ENCODE measurements at regions not wholly inside any gene's neighbourhood (a gene's known extent, or its start where the extent isn't known, plus 50 kb on each side); places are given as distances from the start of the nearest gene placed in this dataset.
A peak's percentile ranks its signal among the peaks of the same experiment; 100 is the strongest.

DNA sequence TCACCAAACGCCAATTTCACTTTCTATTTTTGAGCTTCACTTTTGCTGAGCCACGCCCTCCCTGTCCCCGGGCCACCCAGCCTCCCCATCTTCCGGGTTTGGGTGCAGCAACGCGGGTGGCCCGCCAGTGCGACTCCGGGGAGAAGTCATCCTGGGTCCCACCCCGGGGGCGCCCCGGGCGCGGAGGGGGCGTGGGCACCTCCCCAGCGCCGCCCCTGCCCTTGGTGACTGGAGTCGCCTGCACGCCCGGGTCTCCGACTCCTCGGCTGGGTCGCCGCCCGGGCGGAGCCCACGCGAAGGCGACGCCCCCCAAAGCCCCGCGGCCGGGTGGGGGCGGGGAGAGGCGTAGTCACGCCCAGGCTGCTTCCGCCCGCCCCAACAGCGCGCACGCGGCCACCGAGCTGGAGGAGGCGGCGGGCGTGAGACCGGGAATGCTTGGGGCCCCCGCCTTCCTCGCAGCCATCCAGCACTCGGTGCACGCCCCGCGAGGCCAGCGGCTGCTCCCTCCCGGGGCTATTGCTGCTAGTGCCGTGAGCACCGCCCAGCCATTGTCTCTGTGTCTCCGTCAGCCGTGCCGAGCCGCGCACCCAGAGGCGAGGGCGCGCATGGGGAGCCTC is 362.1 kb upstream of the AMELY start:
- Histone ChIP-seq H4K91ac (ENCODE audit: low read length) (peak overlapping the region; percentile 75), H3K27ac (ENCODE audit: low read length, poor library complexity, severe bottlenecking) (peak overlapping the region; percentile 38), H3K9me3 (ENCODE audit: control insufficient read depth, low read length) (no peaks in the 10 kb centered on the region), H3K4me3 (ENCODE audit: insufficient read depth in 1 of 2, low read depth in 1 of 2, low read length in 2 of 2) (peak overlapping the region in 1 of 2 experiments; percentile 72), H2AFZ (ENCODE audit: low read depth, low read length) (peak overlapping the region; percentile 14), H3K23ac (ENCODE audit: low read length in 2 of 2) (peak overlapping the region in 1 of 2 experiments; percentile 40), H3K4ac (ENCODE audit: low read depth in 1 of 2, low read length in 2 of 2) (peak overlapping the region in 1 of 2 experiments; percentile 28), H3K27me3 (ENCODE audit: control insufficient read depth in 1 of 2, insufficient read depth in 1 of 2, low read length in 2 of 2) (no peaks in the 10 kb centered on the region), H3K4me2 (ENCODE audit: low read length, poor library complexity, severe bottlenecking) (peak overlapping the region; percentile 70), H3K18ac (ENCODE audit: low read depth in 1 of 2, low read length in 2 of 2) (peak overlapping the region; percentile 90 to 91), H4K8ac (ENCODE audit: low read length) (peak overlapping the region; percentile 64), H3K9ac (ENCODE audit: low read length) (no peak overlapping the region), H2AK5ac (ENCODE audit: low read length, severe bottlenecking) (no peak overlapping the region), H2BK120ac (ENCODE audit: low read depth, low read length) (no peak overlapping the region), H2BK5ac (ENCODE audit: low read depth, low read length, poor library complexity, severe bottlenecking) (no peak overlapping the region), H3K79me1 (replicated peaks; ENCODE audit: low read length, poor library complexity, severe bottlenecking) (no peaks in the 10 kb centered on the region), H3K14ac (ENCODE audit: low read length in 2 of 2) (no peak overlapping the region), H3K36me3 (ENCODE audit: control insufficient read depth in 1 of 2, insufficient read depth in 2 of 2, low read depth in 1 of 2, low read length in 2 of 2) (no peaks in the 10 kb centered on the region), H2BK15ac (ENCODE audit: low read depth, poor library complexity, severe bottlenecking) (peak overlapping the region; percentile 52), H2BK12ac (ENCODE audit: low read length in 2 of 2) (peak overlapping the region in 1 of 2 experiments; percentile 39), H3K4me1 (ENCODE audit: control insufficient read depth, insufficient read depth, low read depth, low read length) (peaks cover 3% of the 10 kb centered on the region)
- peak; percentile 75 for DNase-seq
- 0% methylated on average over 15 of the region's 65 CpGs for WGBS

GRCh38 chrY:7272556-7273195 is 361.1 kb upstream of the AMELY start:
- Histone ChIP-seq H3K9ac (ENCODE audit: low read length) (no peak overlapping the region), H2BK15ac (ENCODE audit: low read depth, poor library complexity, severe bottlenecking) (no peak overlapping the region), H3K4ac (ENCODE audit: low read depth in 1 of 2, low read length in 2 of 2) (peak overlapping the region in 1 of 2 experiments; percentile 51), H4K91ac (ENCODE audit: low read length) (no peak overlapping the region), H3K36me3 (ENCODE audit: control insufficient read depth in 1 of 2, insufficient read depth in 2 of 2, low read depth in 1 of 2, low read length in 2 of 2) (no peaks in the 10 kb centered on the region), H3K4me3 (ENCODE audit: insufficient read depth in 1 of 2, low read depth in 1 of 2, low read length in 2 of 2) (no peak overlapping the region), H3K79me1 (replicated peaks; ENCODE audit: low read length, poor library complexity, severe bottlenecking) (no peaks in the 10 kb centered on the region), H3K4me1 (ENCODE audit: control insufficient read depth, insufficient read depth, low read depth, low read length) (peaks cover 3% of the 10 kb centered on the region), H2AK5ac (ENCODE audit: low read length, severe bottlenecking) (no peak overlapping the region), H3K23ac (ENCODE audit: low read length in 2 of 2) (no peak overlapping the region), H3K27ac (ENCODE audit: low read length, poor library complexity, severe bottlenecking) (peak overlapping the region; percentile 47), H3K14ac (ENCODE audit: low read length in 2 of 2) (no peak overlapping the region), H3K27me3 (ENCODE audit: control insufficient read depth in 1 of 2, insufficient read depth in 1 of 2, low read length in 2 of 2) (no peaks in the 10 kb centered on the region), H2AFZ (ENCODE audit: low read depth, low read length) (no peak overlapping the region), H4K8ac (ENCODE audit: low read length) (peak overlapping the region; percentile 64), H2BK12ac (ENCODE audit: low read length in 2 of 2) (no peak overlapping the region), H3K4me2 (ENCODE audit: low read length, poor library complexity, severe bottlenecking) (peak overlapping the region; percentile 70), H3K18ac (ENCODE audit: low read depth in 1 of 2, low read length in 2 of 2) (no peak overlapping the region), H2BK5ac (ENCODE audit: low read depth, low read length, poor library complexity, severe bottlenecking) (no peak overlapping the region), H2BK120ac (ENCODE audit: low read depth, low read length) (no peak overlapping the region), H3K9me3 (ENCODE audit: control insufficient read depth, low read length) (no peaks in the 10 kb centered on the region)
- peak; percentile 55 for DNase-seq
- WGBS: 1% methylated on average over 18 of the region's 24 CpGs

DNA sequence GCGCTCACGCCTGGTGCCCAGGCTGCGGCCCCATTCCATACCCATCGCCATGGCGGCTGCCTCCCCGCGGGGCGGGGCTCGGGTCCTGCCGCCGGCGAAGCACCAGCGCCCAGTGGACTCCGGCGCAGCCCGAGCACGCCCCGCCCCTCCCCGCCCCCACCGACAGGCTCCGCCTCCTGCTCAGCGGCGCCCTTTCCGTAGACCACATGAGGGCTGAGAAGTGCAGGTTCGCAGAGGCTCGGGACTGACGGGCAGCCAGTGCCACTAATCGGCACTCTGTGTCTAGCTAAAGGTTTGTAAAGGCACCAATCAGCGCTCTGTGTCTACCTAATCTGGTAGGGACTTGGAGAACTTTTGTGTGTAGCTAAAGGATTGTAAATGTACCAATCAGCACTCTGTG is 352.2 kb upstream of the AMELY start:
- no peak overlapping the region for H2BK12ac ChIP-seq (ENCODE audit: low read length in 2 of 2)
- H3K18ac ChIP-seq (ENCODE audit: low read depth in 1 of 2, low read length in 2 of 2): no peak overlapping the region
- no peaks in the 10 kb centered on the region for H3K27me3 ChIP-seq (ENCODE audit: control insufficient read depth in 1 of 2, insufficient read depth in 1 of 2, low read length in 2 of 2)

GRCh38 chrY:7262531-7262930 is 351.0 kb upstream of the AMELY start:
- Histone ChIP-seq H3K9ac (ENCODE audit: low read length) (no peak overlapping the region), H3K18ac (ENCODE audit: low read depth in 1 of 2, low read length in 2 of 2) (no peak overlapping the region), H2AFZ (ENCODE audit: low read depth, low read length) (no peak overlapping the region), H3K4me3 (ENCODE audit: insufficient read depth in 1 of 2, low read depth in 1 of 2, low read length in 2 of 2) (no peak overlapping the region), H2BK5ac (ENCODE audit: low read depth, low read length, poor library complexity, severe bottlenecking) (no peak overlapping the region), H3K14ac (ENCODE audit: low read length in 2 of 2) (no peak overlapping the region), H2AK5ac (ENCODE audit: low read length, severe bottlenecking) (no peak overlapping the region), H3K79me1 (replicated peaks; ENCODE audit: low read length, poor library complexity, severe bottlenecking) (no peaks in the 10 kb centered on the region), H3K23ac (ENCODE audit: low read length in 2 of 2) (no peak overlapping the region), H3K9me3 (ENCODE audit: control insufficient read depth, low read length) (no peaks in the 10 kb centered on the region), H3K36me3 (ENCODE audit: control insufficient read depth in 1 of 2, insufficient read depth in 2 of 2, low read depth in 1 of 2, low read length in 2 of 2) (no peaks in the 10 kb centered on the region), H3K4me2 (ENCODE audit: low read length, poor library complexity, severe bottlenecking) (no peak overlapping the region), H2BK12ac (ENCODE audit: low read length in 2 of 2) (no peak overlapping the region), H2BK120ac (ENCODE audit: low read depth, low read length) (no peak overlapping the region), H4K8ac (ENCODE audit: low read length) (no peak overlapping the region), H4K91ac (ENCODE audit: low read length) (no peak overlapping the region), H3K4ac (ENCODE audit: low read depth in 1 of 2, low read length in 2 of 2) (no peak overlapping the region), H2BK15ac (ENCODE audit: low read depth, poor library complexity, severe bottlenecking) (no peak overlapping the region), H3K27ac (ENCODE audit: low read length, poor library complexity, severe bottlenecking) (no peak overlapping the region), H3K4me1 (ENCODE audit: control insufficient read depth, insufficient read depth, low read depth, low read length) (no peaks in the 10 kb centered on the region), H3K27me3 (ENCODE audit: control insufficient read depth in 1 of 2, insufficient read depth in 1 of 2, low read length in 2 of 2) (no peaks in the 10 kb centered on the region)
- WGBS: 100% methylated on average over 1 of the region's 4 CpGs
- no peak for DNase-seq

More for the DNA sequence above, 352.2 kb upstream of the AMELY start:
- H3K36me3 ChIP-seq (ENCODE audit: control insufficient read depth in 1 of 2, insufficient read depth in 2 of 2, low read depth in 1 of 2, low read length in 2 of 2): no peaks in the 10 kb centered on the region
- WGBS: 94% methylated on average over 24 of the region's 29 CpGs
- no peak overlapping the region for H4K8ac ChIP-seq (ENCODE audit: low read length)
- H2BK120ac ChIP-seq (ENCODE audit: low read depth, low read length): no peak overlapping the region
- H3K4ac ChIP-seq (ENCODE audit: low read depth in 1 of 2, low read length in 2 of 2): no peak overlapping the region
- H3K4me1 ChIP-seq (ENCODE audit: control insufficient read depth, insufficient read depth, low read depth, low read length): no peaks in the 10 kb centered on the region
- H3K9me3 ChIP-seq (ENCODE audit: control insufficient read depth, low read length): no peaks in the 10 kb centered on the region
- no peak for DNase-seq
- no peak overlapping the region for H3K23ac ChIP-seq (ENCODE audit: low read length in 2 of 2)
- H2BK5ac ChIP-seq (ENCODE audit: low read depth, low read length, poor library complexity, severe bottlenecking): no peak overlapping the region
- H3K79me1 ChIP-seq (replicated peaks; ENCODE audit: low read length, poor library complexity, severe bottlenecking): no peaks in the 10 kb centered on the region
- no peak overlapping the region for H2AK5ac ChIP-seq (ENCODE audit: low read length, severe bottlenecking)
- no peak overlapping the region for H2AFZ ChIP-seq (ENCODE audit: low read depth, low read length)
- H3K27ac ChIP-seq (ENCODE audit: low read length, poor library complexity, severe bottlenecking): no peak overlapping the region
- H3K9ac ChIP-seq (ENCODE audit: low read length): no peak overlapping the region
- H4K91ac ChIP-seq (ENCODE audit: low read length): no peak overlapping the region
- no peak overlapping the region for H3K14ac ChIP-seq (ENCODE audit: low read length in 2 of 2)
- H3K4me3 ChIP-seq (ENCODE audit: insufficient read depth in 1 of 2, low read depth in 1 of 2, low read length in 2 of 2): no peak overlapping the region
- H2BK15ac ChIP-seq (ENCODE audit: low read depth, poor library complexity, severe bottlenecking): no peak overlapping the region
- H3K4me2 ChIP-seq (ENCODE audit: low read length, poor library complexity, severe bottlenecking): no peak overlapping the region
